ENCODE measurements at regions not wholly inside any gene's neighbourhood (a gene's known extent, or its start where the extent isn't known, plus 50 kb on each side); places are given as distances from the start of the nearest gene placed in this dataset.

DNA sequence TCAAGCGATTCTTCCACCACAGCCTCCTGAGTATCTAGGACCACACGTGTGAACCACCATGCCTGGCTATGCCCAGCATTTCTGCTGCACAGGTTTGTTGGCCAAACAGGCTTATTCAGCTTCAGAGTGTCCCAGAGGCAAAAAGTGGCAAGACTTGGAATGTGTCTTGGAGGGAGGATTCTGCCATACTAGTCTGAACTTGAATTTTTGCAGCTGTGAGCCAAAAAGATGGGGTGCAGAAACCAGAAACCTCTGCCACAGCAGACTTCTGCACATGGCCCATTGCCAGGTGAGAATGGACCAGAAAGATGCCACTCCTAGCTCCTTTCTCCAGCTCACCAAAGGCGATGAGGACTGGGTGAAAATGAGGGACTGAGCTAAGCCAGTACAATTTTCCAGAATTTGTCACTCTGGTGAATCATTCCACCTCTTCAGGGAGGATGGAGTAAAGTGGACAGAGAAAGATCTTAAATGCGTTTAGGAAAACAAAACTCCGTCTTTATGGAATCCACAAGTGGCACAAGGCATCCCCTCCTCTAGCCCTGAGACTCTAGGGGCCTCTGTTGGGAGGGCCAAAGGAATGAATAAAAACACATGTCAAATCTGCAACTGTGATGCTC lies 369.1 kb upstream of the CLNK start:
- no peak for DNase-seq
- H3K36me3 ChIP-seq = no peaks in the 10 kb centered on the region
- no peaks in the 10 kb centered on the region for H3K9me3 ChIP-seq
- intact Hi-C loops (cut with DNase I; ENCODE audit: low total_unique reads) = no loop called here
- no peak for TF ChIP-seq POLR2AphosphoS5 (IDR thresholded peaks at IDR 0.05)
- TF ChIP-seq, protein P1, sequence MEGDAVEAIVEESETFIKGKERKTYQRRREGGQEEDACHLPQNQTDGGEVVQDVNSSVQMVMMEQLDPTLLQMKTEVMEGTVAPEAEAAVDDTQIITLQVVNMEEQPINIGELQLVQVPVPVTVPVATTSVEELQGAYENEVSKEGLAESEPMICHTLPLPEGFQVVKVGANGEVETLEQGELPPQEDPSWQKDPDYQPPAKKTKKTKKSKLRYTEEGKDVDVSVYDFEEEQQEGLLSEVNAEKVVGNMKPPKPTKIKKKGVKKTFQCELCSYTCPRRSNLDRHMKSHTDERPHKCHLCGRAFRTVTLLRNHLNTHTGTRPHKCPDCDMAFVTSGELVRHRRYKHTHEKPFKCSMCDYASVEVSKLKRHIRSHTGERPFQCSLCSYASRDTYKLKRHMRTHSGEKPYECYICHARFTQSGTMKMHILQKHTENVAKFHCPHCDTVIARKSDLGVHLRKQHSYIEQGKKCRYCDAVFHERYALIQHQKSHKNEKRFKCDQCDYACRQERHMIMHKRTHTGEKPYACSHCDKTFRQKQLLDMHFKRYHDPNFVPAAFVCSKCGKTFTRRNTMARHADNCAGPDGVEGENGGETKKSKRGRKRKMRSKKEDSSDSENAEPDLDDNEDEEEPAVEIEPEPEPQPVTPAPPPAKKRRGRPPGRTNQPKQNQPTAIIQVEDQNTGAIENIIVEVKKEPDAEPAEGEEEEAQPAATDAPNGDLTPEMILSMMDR (IDR thresholded peaks at IDR 0.05 in 8 of 11, conservative IDR thresholded peaks at IDR 0.05 in 3 of 11) = no peak
- TF ChIP-seq POLR2A (IDR thresholded peaks at IDR 0.05) = no peak
- no peak overlapping the region for H3K27ac ChIP-seq
- no peaks in the 10 kb centered on the region for H3K4me1 ChIP-seq
- WGBS, 5 donors = 83 to 94% (median 85%) methylated on average over 5 of the region's 5 CpGs
- no peaks in the 10 kb centered on the region for H3K27me3 ChIP-seq (replicated peaks in 1 of 7)
- no peak overlapping the region for H3K4me3 ChIP-seq

DNA sequence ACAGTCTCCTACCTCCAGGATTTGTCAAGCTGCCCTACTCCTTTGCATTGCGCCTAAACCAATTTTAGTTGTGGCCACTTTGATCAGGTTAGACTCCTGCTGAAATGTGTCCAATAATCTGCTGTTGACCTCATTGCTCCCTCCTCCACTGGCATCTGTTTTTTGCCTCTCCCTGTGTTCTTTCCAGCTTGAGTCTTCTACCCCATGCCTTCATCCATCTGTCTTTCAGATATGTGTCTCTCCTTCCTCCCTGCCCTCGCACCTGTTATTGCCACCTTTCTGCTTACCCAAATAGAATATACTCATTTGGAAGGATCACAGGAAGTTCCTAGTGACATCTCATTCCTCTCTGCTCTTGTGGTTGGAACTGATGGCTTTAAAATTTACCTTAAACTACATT lies 366.6 kb upstream of the CLNK start:
- no peak overlapping the region for H3K4me3 ChIP-seq
- no peaks in the 10 kb centered on the region for H3K4me1 ChIP-seq
- no peaks in the 10 kb centered on the region for H3K36me3 ChIP-seq
- WGBS, 5 donors = 84 to 89% (median 87%) methylated on average over 2 of the region's 2 CpGs
- peaks cover 0 to 2% (median 0%) of the 10 kb centered on the region in 8 donors for H3K9me3 ChIP-seq
- no peaks in the 10 kb centered on the region for H3K27me3 ChIP-seq (replicated peaks in 1 of 7)
- TF ChIP-seq, protein P1 (IDR thresholded peaks at IDR 0.05 in 8 of 11, conservative IDR thresholded peaks at IDR 0.05 in 3 of 11) = no peak
- no peak for TF ChIP-seq POLR2A (IDR thresholded peaks at IDR 0.05)
- DNase-seq = no peak
- H3K27ac ChIP-seq = no peak overlapping the region
- intact Hi-C loops (cut with DNase I; ENCODE audit: low total_unique reads) = no loop called here

DNA sequence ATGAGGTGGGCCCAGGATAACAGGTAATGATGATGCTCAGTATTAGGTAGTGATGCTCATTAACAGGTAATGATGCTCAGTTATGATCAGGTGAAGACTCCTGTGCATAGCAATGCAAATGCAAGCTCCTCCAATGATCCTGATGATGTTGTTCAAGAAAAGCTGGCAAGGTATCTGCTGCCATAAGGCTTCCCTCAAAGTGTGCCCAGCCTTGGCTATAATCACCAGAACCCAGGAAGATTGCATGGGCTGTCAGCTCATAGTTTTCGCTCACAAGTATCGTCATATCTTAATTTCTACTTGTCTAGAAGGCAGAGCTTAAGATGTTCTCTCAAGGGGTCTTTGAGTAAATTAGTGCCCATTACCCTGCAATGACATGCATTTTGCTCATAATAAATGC lies 366.2 kb upstream of the CLNK start:
- H3K4me1 ChIP-seq = no peaks in the 10 kb centered on the region
- intact Hi-C loops (cut with DNase I; ENCODE audit: low total_unique reads) = no loop called here
- DNase-seq = no peak
- peaks cover 0 to 6% (median 0%) of the 10 kb centered on the region in 8 donors for H3K9me3 ChIP-seq
- 96 to 100% (median 97%) methylated on average over 2 of the region's 2 CpGs for WGBS, 5 donors
- H3K27me3 ChIP-seq (replicated peaks in 1 of 7) = no peaks in the 10 kb centered on the region
- no peak overlapping the region for H3K27ac ChIP-seq
- no peak overlapping the region for H3K4me3 ChIP-seq
- TF ChIP-seq POLR2AphosphoS5 (IDR thresholded peaks at IDR 0.05) = no peak
- no peak for TF ChIP-seq POLR2A (IDR thresholded peaks at IDR 0.05)
- TF ChIP-seq, protein P1 (IDR thresholded peaks at IDR 0.05 in 8 of 11, conservative IDR thresholded peaks at IDR 0.05 in 3 of 11) = no peak
- no peaks in the 10 kb centered on the region for H3K36me3 ChIP-seq

DNA sequence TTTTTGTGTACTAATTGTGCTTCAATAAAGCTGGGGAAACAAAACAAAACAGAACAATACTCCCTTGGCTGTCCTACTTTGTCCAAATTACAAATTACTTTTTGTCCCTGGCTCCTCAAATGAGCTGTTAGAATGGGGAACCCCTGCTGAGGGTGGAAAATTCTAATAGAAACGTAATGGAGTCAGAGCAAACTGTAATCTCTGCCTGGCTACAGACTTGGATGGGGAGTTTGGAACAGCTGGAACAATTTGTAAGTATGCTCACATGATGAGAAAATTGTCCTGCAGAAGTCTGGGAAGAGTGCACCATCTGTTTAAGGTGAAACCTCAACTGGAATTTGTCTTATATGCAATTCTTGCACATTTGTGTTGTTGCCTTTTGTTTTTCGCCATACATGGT lies 364.4 kb upstream of the CLNK start:
- intact Hi-C loops (cut with DNase I; ENCODE audit: low total_unique reads) = no loop called here
- TF ChIP-seq POLR2AphosphoS5 (IDR thresholded peaks at IDR 0.05) = no peak
- TF ChIP-seq POLR2A (IDR thresholded peaks at IDR 0.05) = no peak
- TF ChIP-seq, protein P1 (IDR thresholded peaks at IDR 0.05 in 8 of 11, conservative IDR thresholded peaks at IDR 0.05 in 3 of 11) = no peak
- 81 to 89% (median 87%) methylated on average over 2 of the region's 2 CpGs for WGBS, 5 donors

More for the DNA sequence above, 364.4 kb upstream of the CLNK start:
- Histone ChIP-seq H3K27ac (no peak overlapping the region), H3K27me3 (replicated peaks in 1 of 7) (no peaks in the 10 kb centered on the region), H3K4me1 (no peaks in the 10 kb centered on the region), H3K4me3 (no peak overlapping the region), H3K9me3 (peaks cover 0 to 12% (median 3%) of the 10 kb centered on the region in 8 donors), H3K36me3 (no peaks in the 10 kb centered on the region)
- DNase-seq = no peak
